DOHH2 (cell line): ENCODE measurements at regions not wholly inside any gene's neighbourhood (a gene's known extent, or its start where the extent isn't known, plus 50 kb on each side); places are given as distances from the start of the nearest gene placed in this dataset.
"Not testable (repeated sequence)": the region's sequence is repeated elsewhere in the genome, so short reads cannot be mapped to it uniquely, and the experiment has no call there.

Experiments
- H3F3A ChIP-seq: fragments of 200-600 bp; sonication (generic), shearing (Covaris generic); 2 replicates; pipeline ENCODE4 v1.6.0; 2016; ENCODE audit warnings: antibody characterized with exemption, mild to moderate bottlenecking; ENCODE audit not compliant: control insufficient read depth, insufficient read depth
- H3K27ac ChIP-seq: fragments of 200-600 bp; sonication (generic); 2 replicates; pipeline ENCODE4 v1.5.1; 2014; ENCODE audit warnings: low read depth, mild to moderate bottlenecking, low read length, moderate library complexity
- H3K27me3 ChIP-seq: fragments of 200-600 bp; sonication (generic); 2 replicates; pipeline ENCODE4 v1.6.1; 2014; ENCODE audit warnings: mild to moderate bottlenecking, low read length, mixed read lengths; ENCODE audit not compliant: control insufficient read depth
- H3K36me3 ChIP-seq: fragments of 200-600 bp; sonication (generic); 2 replicates; pipeline ENCODE4 v1.6.1; 2014; ENCODE audit warnings: mild to moderate bottlenecking, low read length, moderate library complexity, mixed read lengths; ENCODE audit not compliant: control insufficient read depth
- H3K4me1 ChIP-seq: fragments of 200-600 bp; sonication (generic); 2 replicates; pipeline ENCODE4 v1.6.1; 2014; ENCODE audit warnings: mild to moderate bottlenecking, low read length, mixed read lengths; ENCODE audit not compliant: control insufficient read depth
- H3K4me2 ChIP-seq: fragments of 200-600 bp; sonication (generic); 2 replicates; pipeline ENCODE4 v1.6.0; 2014; ENCODE audit warnings: mild to moderate bottlenecking, low read length, moderate library complexity
- H3K4me3 ChIP-seq: fragments of 200-600 bp; sonication (generic); 2 replicates; pipeline ENCODE4 v1.5.1; 2014; ENCODE audit warnings: mild to moderate bottlenecking, low read length, mixed read lengths
- H3K79me2 ChIP-seq: fragments of 200-600 bp; sonication (generic); 2 replicates; pipeline ENCODE4 v1.6.1; 2014; ENCODE audit warnings: mild to moderate bottlenecking, low read length, mixed read lengths; ENCODE audit not compliant: control insufficient read depth
- H3K9me2 ChIP-seq: fragments of 200-600 bp; sonication (generic); replicated peaks from 2 replicates; pipeline ENCODE4 v1.6.1; 2014; ENCODE audit warnings: mild to moderate bottlenecking, low read length, mixed read lengths; ENCODE audit not compliant: control insufficient read depth
- H3K9me3 ChIP-seq: fragments of 200-600 bp; sonication (generic); 2 replicates; pipeline ENCODE4 v1.6.1; 2014; ENCODE audit warnings: antibody characterized with exemption, low read length, mixed read lengths; ENCODE audit not compliant: control insufficient read depth, insufficient read depth
- H4K20me1 ChIP-seq: fragments of 200-600 bp; sonication (generic); 2 replicates; pipeline ENCODE4 v1.6.0; 2014; ENCODE audit warnings: low read depth, mild to moderate bottlenecking, antibody characterized with exemption, low read length, moderate library complexity; ENCODE audit not compliant: control insufficient read depth, insufficient read depth
- CTCF ChIP-seq: fragments of 200-600 bp; sonication (generic); IDR thresholded peaks from one replicate; pipeline ENCODE4 v1.5.1; 2014; ENCODE audit warnings: antibody characterized with exemption, mild to moderate bottlenecking, low read depth, low read length; ENCODE audit not compliant: poor library complexity, severe bottlenecking
- EZH2phosphoT487 ChIP-seq: fragments of 200-600 bp; sonication (generic); IDR thresholded peaks from 2 replicates; pipeline ENCODE4 v1.6.1; 2017; ENCODE audit warnings: borderline replicate concordance, mild to moderate bottlenecking, antibody characterized with exemption, low read length, moderate library complexity, mixed read lengths

GRCh38 chr16:52117171-52117570, 429.8 kb downstream of the TOX3 start:
- H3K27me3 ChIP-seq, result no peaks in the 10 kb centered on the region
- H3F3A ChIP-seq, result no peaks in the 10 kb centered on the region
- no peak overlapping the region for H3K4me3 ChIP-seq
- TF ChIP-seq CTCF, result no peak
- no peak for TF ChIP-seq EZH2phosphoT487
- no peak overlapping the region for H3K27ac ChIP-seq
- H3K4me2 ChIP-seq, result no peak overlapping the region
- no peaks in the 10 kb centered on the region for H3K4me1 ChIP-seq
- H3K36me3 ChIP-seq, result no peaks in the 10 kb centered on the region
- no peaks in the 10 kb centered on the region for H3K79me2 ChIP-seq
- no peaks in the 10 kb centered on the region for H4K20me1 ChIP-seq
- H3K9me3 ChIP-seq, result no peaks in the 10 kb centered on the region; the same call in 1 of the 2 replicates
- no peaks in the 10 kb centered on the region; the same call in 1 of the 2 replicates for H3K9me2 ChIP-seq

DNA sequence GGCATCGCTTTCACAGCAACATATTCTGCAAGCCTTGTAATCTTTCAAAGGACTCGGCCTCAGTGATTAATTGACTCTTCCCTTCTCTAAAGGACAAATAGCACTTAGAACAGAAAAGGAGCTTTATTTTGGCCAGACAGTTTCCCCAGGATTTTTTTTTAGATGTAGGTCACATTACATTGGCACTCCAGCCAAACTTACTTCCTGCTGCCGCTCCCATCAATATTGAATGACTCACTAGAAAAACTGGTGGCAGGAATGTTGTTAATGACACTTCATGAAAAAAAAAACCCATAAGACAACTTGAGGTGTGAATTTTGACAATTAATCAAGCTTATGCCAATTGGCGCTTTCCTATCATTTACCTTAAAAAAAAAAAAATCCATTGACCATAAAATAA, 432.6 kb downstream of the TOX3 start:
- Histone ChIP-seq H3K4me1 (no peaks in the 10 kb centered on the region), H3K36me3 (no peaks in the 10 kb centered on the region), H4K20me1 (no peaks in the 10 kb centered on the region), H3K4me3 (no peak overlapping the region), H3K79me2 (no peaks in the 10 kb centered on the region), H3K9me2 (no peaks in the 10 kb centered on the region; the same call in 1 of the 2 replicates), H3K27me3 (no peaks in the 10 kb centered on the region), H3K27ac (no peak overlapping the region), H3K9me3 (no peaks in the 10 kb centered on the region; the same call in 1 of the 2 replicates), H3F3A (no peaks in the 10 kb centered on the region), H3K4me2 (no peak overlapping the region)
- no peak for TF ChIP-seq CTCF
- TF ChIP-seq EZH2phosphoT487, result no peak

GRCh38 chr16:52113533-52114183, 433.3 kb downstream of the TOX3 start:
- Histone ChIP-seq H3K36me3 (no peaks in the 10 kb centered on the region), H3F3A (no peaks in the 10 kb centered on the region), H3K4me3 (no peak overlapping the region), H3K27ac (no peak overlapping the region), H3K4me2 (no peak overlapping the region), H3K27me3 (no peaks in the 10 kb centered on the region), H3K9me2 (no peaks in the 10 kb centered on the region; the same call in 1 of the 2 replicates), H3K9me3 (no peaks in the 10 kb centered on the region; the same call in 1 of the 2 replicates), H3K4me1 (no peaks in the 10 kb centered on the region), H4K20me1 (no peaks in the 10 kb centered on the region), H3K79me2 (no peaks in the 10 kb centered on the region)
- TF ChIP-seq EZH2phosphoT487 (no peak), CTCF (no peak)

DNA sequence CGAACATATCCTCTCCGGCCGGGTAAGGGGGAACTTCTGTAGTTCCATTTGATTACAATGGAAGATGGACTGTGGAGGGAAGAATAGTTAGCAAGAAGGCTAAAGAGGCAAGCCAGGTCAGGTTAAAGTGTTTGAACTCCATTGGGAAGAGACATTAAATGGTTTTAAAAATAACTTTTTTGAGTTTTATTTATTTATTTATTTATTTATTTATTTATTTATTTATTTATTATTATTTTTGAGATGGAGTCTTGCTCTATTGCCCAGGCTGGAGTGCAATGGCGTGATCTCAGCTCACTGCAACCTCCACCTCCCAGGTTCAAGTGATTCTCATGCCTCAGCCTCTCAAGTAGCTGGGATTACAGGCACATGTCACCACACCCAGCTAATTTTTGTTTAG, 441.9 kb downstream of the TOX3 start:
- not testable (repeated sequence) for H3K4me1 ChIP-seq, H3K79me2 ChIP-seq

More for the DNA sequence above, 441.9 kb downstream of the TOX3 start:
- not testable (repeated sequence) for H3K27me3 ChIP-seq, H3K27ac ChIP-seq, H3K9me2 ChIP-seq, H3K9me3 ChIP-seq, H3K4me2 ChIP-seq, H4K20me1 ChIP-seq, H3K4me3 ChIP-seq, H3K36me3 ChIP-seq, H3F3A ChIP-seq
